Testis (tissue), 2 donors: ENCODE measurements at regions not wholly inside any gene's neighbourhood (a gene's known extent, or its start where the extent isn't known, plus 50 kb on each side); places are given as distances from the start of the nearest gene placed in this dataset.

Source experiments
- DNase-seq: peaks from one replicate; pipeline ENCODE4 v3.0.0-alpha.2; 2019
- H3K27ac ChIP-seq, 2 donors: fragments of 200-600 bp; sonication (generic); one replicate each; pipeline ENCODE4 v1.5.1; 2019
- H3K27me3 ChIP-seq: fragments of 200-600 bp; sonication (generic); one replicate; pipeline ENCODE4 v1.5.1; 2019
- H3K36me3 ChIP-seq: fragments of 200-600 bp; sonication (generic); one replicate; pipeline ENCODE4 v1.5.1; 2017; ENCODE audit warnings: low read depth; ENCODE audit errors: missing control alignments
- H3K4me1 ChIP-seq: fragments of 200-600 bp; sonication (generic); one replicate; pipeline ENCODE4 v1.5.1; 2019
- H3K4me3 ChIP-seq, 2 donors: fragments of 200-600 bp; sonication (generic); one replicate each; pipeline ENCODE4 v1.5.1; 2017 to 2019
- H3K9me3 ChIP-seq: fragments of 200-600 bp; sonication (generic); one replicate; pipeline ENCODE4 v1.5.1; 2017
- CTCF ChIP-seq, 3 experiments: fragments of 450-650 bp in 2 of 3; fragments of 200-600 bp in 1 of 3; sonication (generic) in 1 of 3; IDR thresholded peaks; one replicate each; pipeline ENCODE4 v1.5.1; 2016 to 2019; ENCODE audit warnings: antibody characterized with exemption in 3 of 3, mild to moderate bottlenecking in 2 of 3, moderate library complexity in 1 of 3
- POLR2A ChIP-seq: fragments of 450-650 bp; IDR thresholded peaks from one replicate; pipeline ENCODE4 v1.6.1; 2017; ENCODE audit warnings: antibody characterized with exemption, mild to moderate bottlenecking, moderate library complexity
- WGBS, 2 donors: methylation state at CpG; one replicate each; pipeline ENCODE4 v1.1.5; 2018; 5-methylcytosine and 5-hydroxymethylcytosine counted together
- intact Hi-C: fragments of 100-400 bp; cut with DNase I; formaldehyde crosslinking; loops from one replicate; pipeline ENCODE4 v1.15.1; 2023; ENCODE audit warnings: low total_unique reads

GRCh38 chr11:86158704-86159580 lies 85.6 kb upstream of the EED start:
- no peaks in the 10 kb centered on the region for H3K27me3 ChIP-seq
- no peak for DNase-seq
- no peaks in the 10 kb centered on the region for H3K4me1 ChIP-seq
- H3K36me3 ChIP-seq = no peaks in the 10 kb centered on the region
- H3K27ac ChIP-seq = no peak overlapping the region
- no peak overlapping the region for H3K4me3 ChIP-seq
- 89 to 91% methylated on average over 3 of the region's 3 CpGs for WGBS, 2 donors
- no peaks in the 10 kb centered on the region for H3K9me3 ChIP-seq
- intact Hi-C loops = no loop called here
- no peak for TF ChIP-seq CTCF (IDR thresholded peaks at IDR 0.05)
- TF ChIP-seq POLR2A = no peak

GRCh38 chr11:86157797-86158378 lies 86.7 kb upstream of the EED start:
- Histone ChIP-seq H3K4me1 (no peaks in the 10 kb centered on the region), H3K36me3 (no peaks in the 10 kb centered on the region), H3K4me3 (no peak overlapping the region), H3K27ac (no peak overlapping the region), H3K9me3 (no peaks in the 10 kb centered on the region), H3K27me3 (no peaks in the 10 kb centered on the region)
- TF ChIP-seq CTCF (IDR thresholded peaks at IDR 0.05) (no peak), POLR2A (no peak)
- 95 to 97% methylated on average over 2 of the region's 2 CpGs for WGBS, 2 donors
- DNase-seq = no peak
- intact Hi-C loops = no loop called here

- no peak for DNase-seq
- no peak for TF ChIP-seq CTCF (IDR thresholded peaks at IDR 0.05)
- no peak for TF ChIP-seq POLR2A
- Histone ChIP-seq H3K4me3 (no peak overlapping the region), H3K36me3 (no peaks in the 10 kb centered on the region), H3K4me1 (peaks cover 6% of the 10 kb centered on the region), H3K9me3 (no peaks in the 10 kb centered on the region), H3K27me3 (no peaks in the 10 kb centered on the region), H3K27ac (no peak overlapping the region)
- intact Hi-C loops = no loop called here
- 65 to 66% methylated on average over 3 of the region's 3 CpGs for WGBS, 2 donors
Observed at GRCh38 chr11:86156397-86156955, 87.6 kb upstream of the PICALM start.

- Histone ChIP-seq H3K36me3 (no peaks in the 10 kb centered on the region), H3K4me1 (peaks cover 16% of the 10 kb centered on the region), H3K27me3 (no peaks in the 10 kb centered on the region), H3K27ac (no peak overlapping the region), H3K4me3 (no peak overlapping the region), H3K9me3 (no peaks in the 10 kb centered on the region)
- no peak for DNase-seq
- 92 to 97% methylated on average over 7 of the region's 7 CpGs for WGBS, 2 donors
- TF ChIP-seq POLR2A (no peak), CTCF (IDR thresholded peaks at IDR 0.05) (no peak)
- intact Hi-C loops = no loop called here
Observed at GRCh38 chr11:86155200-86155844, 86.4 kb upstream of the PICALM start.
